HT1080 (cell line): ENCODE measurements at regions not wholly inside any gene's neighbourhood (a gene's known extent, or its start where the extent isn't known, plus 50 kb on each side); places are given as distances from the start of the nearest gene placed in this dataset.

Experiments
- DNase-seq: peaks from one replicate; pipeline ENCODE4 v3.0.0-alpha.2; 2015; ENCODE audit warnings: low read depth

- peak; percentile 8 for DNase-seq
Measured at GRCh38 chr10:2279711-2280110, 542.4 kb upstream of the ADARB2 start.

- DNase-seq = no peak
Measured at GRCh38 chr10:2278363-2278762, 541.0 kb upstream of the ADARB2 start.

GRCh38 chr10:2263561-2263960 lies 526.2 kb upstream of the ADARB2 start:
- DNase-seq = no peak

- no peak for DNase-seq
Measured at GRCh38 chr10:2262878-2263277, 525.6 kb upstream of the ADARB2 start.

- no peak for DNase-seq
Measured at GRCh38 chr10:2262333-2262732, 525.0 kb upstream of the ADARB2 start.

GRCh38 chr10:2256241-2256640 lies 518.9 kb upstream of the ADARB2 start:
- no peak for DNase-seq

- no peak for DNase-seq
Measured at GRCh38 chr10:2252096-2252495, 514.8 kb upstream of the ADARB2 start.

GRCh38 chr10:2251631-2252030 lies 514.3 kb upstream of the ADARB2 start:
- DNase-seq = peak; percentile 15

- DNase-seq = peak; percentile 32
Measured at GRCh38 chr10:2246747-2247146, 509.4 kb upstream of the ADARB2 start.

GRCh38 chr10:2245580-2245979 lies 508.3 kb upstream of the ADARB2 start:
- no peak for DNase-seq

- DNase-seq = no peak
Measured at GRCh38 chr10:2244471-2244870, 507.1 kb upstream of the ADARB2 start.

GRCh38 chr10:2236876-2237275 lies 499.6 kb upstream of the ADARB2 start:
- DNase-seq = no peak

- DNase-seq = peak; percentile 18
Measured at GRCh38 chr10:2232479-2232878, 495.2 kb upstream of the ADARB2 start.

GRCh38 chr10:2230478-2230877 lies 493.2 kb upstream of the ADARB2 start:
- DNase-seq = no peak

- no peak for DNase-seq
Measured at GRCh38 chr10:2228320-2228901, 491.1 kb upstream of the ADARB2 start.

- DNase-seq = peak; percentile 42
Measured at GRCh38 chr10:2225609-2226008, 488.3 kb upstream of the ADARB2 start.

GRCh38 chr10:2223548-2224320 lies 486.4 kb upstream of the ADARB2 start:
- DNase-seq = no peak

- no peak for DNase-seq
Measured at GRCh38 chr10:2222631-2223030, 485.3 kb upstream of the ADARB2 start.

GRCh38 chr10:2214805-2215204 lies 477.5 kb upstream of the ADARB2 start:
- no peak for DNase-seq

- DNase-seq = peak; percentile 97
Measured at GRCh38 chr10:2214092-2214491, 476.8 kb upstream of the ADARB2 start.

- DNase-seq = no peak
Measured at GRCh38 chr10:2212244-2212834, 475.0 kb upstream of the ADARB2 start.

- no peak for DNase-seq
Measured at GRCh38 chr10:2210088-2210487, 472.8 kb upstream of the ADARB2 start.

- peak; percentile 50 for DNase-seq
Measured at GRCh38 chr10:2208106-2208505, 470.8 kb upstream of the ADARB2 start.
